Activated CD8-positive, alpha-beta memory T cell treated with anti-CD3 and anti-CD28 coated beads, Interleukin-2, amount 10 ng/mL, durations not matched to agents 7 days and 5 days (primary cell): ENCODE measurements at regions not wholly inside any gene's neighbourhood (a gene's known extent, or its start where the extent isn't known, plus 50 kb on each side); places are given as distances from the start of the nearest gene placed in this dataset.

Experiments
- ATAC-seq: fragments of 150-1000 bp; cut with Tn5 transposase; one replicate; pipeline ENCODE4 v1.10.0; 2021; ENCODE audit warnings: moderate library complexity
- CTCF ChIA-PET: fragments of 350-600 bp; sonication (Branson Sonifier 250); formaldehyde crosslinking; loops from one replicate; lab custom pipeline; 2021; ENCODE audit warnings: antibody characterized with exemption; lab: Charles Lee
- DNase-seq: peaks from one replicate; pipeline ENCODE4 v3.0.0-alpha.2; 2020
- H3K27ac Mint-ChIP-seq: one replicate; pipeline ENCODE4 v1.8.0; 2021; ENCODE audit warnings: mild to moderate bottlenecking, mixed read lengths
- H3K27me3 Mint-ChIP-seq: one replicate; pipeline ENCODE4 v1.8.0; 2021; ENCODE audit warnings: mixed read lengths
- H3K36me3 Mint-ChIP-seq: one replicate; pipeline ENCODE4 v1.8.0; 2021; ENCODE audit warnings: mild to moderate bottlenecking, mixed read lengths
- H3K4me1 Mint-ChIP-seq: one replicate; pipeline ENCODE4 v1.8.0; 2021; ENCODE audit warnings: mixed read lengths
- H3K4me3 Mint-ChIP-seq: one replicate; pipeline ENCODE4 v1.8.0; 2021; ENCODE audit warnings: mild to moderate bottlenecking, moderate library complexity, mixed read lengths
- H3K9me3 Mint-ChIP-seq: one replicate; pipeline ENCODE4 v1.8.0; 2022; ENCODE audit warnings: low read depth, mixed read lengths

GRCh38 chr21:35581640-35582039, 478.7 kb downstream of the SETD4 start:
- Mint-ChIP-seq H3K9me3 (no peaks in the 10 kb centered on the region), H3K27ac (no peak overlapping the region), H3K4me3 (no peak overlapping the region), H3K27me3 (peaks cover 22% of the 10 kb centered on the region), H3K36me3 (no peaks in the 10 kb centered on the region), H3K4me1 (peaks cover 10% of the 10 kb centered on the region)
- CTCF ChIA-PET: no interaction called here
- DNase-seq (no peak), ATAC-seq (no peak)

- Mint-ChIP-seq H3K4me3 (no peak overlapping the region), H3K9me3 (no peaks in the 10 kb centered on the region), H3K4me1 (peaks cover 10% of the 10 kb centered on the region), H3K36me3 (no peaks in the 10 kb centered on the region), H3K27me3 (peaks cover 20% of the 10 kb centered on the region), H3K27ac (no peak overlapping the region)
- DNase-seq (no peak), ATAC-seq (no peak)
- CTCF ChIA-PET: no interaction called here
Measured at GRCh38 chr21:35579520-35580293, 480.6 kb downstream of the SETD4 start.

- no peak overlapping the region for H3K4me3 Mint-ChIP-seq
- H3K4me1 Mint-ChIP-seq: peaks cover 10% of the 10 kb centered on the region
- H3K36me3 Mint-ChIP-seq: no peaks in the 10 kb centered on the region
- H3K9me3 Mint-ChIP-seq: no peaks in the 10 kb centered on the region
- H3K27me3 Mint-ChIP-seq: peaks cover 22% of the 10 kb centered on the region
- ATAC-seq: no peak
- CTCF ChIA-PET: no interaction called here
- no peak for DNase-seq
- H3K27ac Mint-ChIP-seq: no peak overlapping the region
Measured at GRCh38 chr21:35578831-35579471, 481.4 kb downstream of the SETD4 start.

GRCh38 chr21:35578347-35578782, 482.0 kb downstream of the SETD4 start:
- H3K36me3 Mint-ChIP-seq: no peaks in the 10 kb centered on the region
- CTCF ChIA-PET: no interaction called here
- no peak overlapping the region for H3K4me3 Mint-ChIP-seq
- ATAC-seq (no peak), DNase-seq (no peak)
- H3K27ac Mint-ChIP-seq: no peak overlapping the region
- peaks cover 19% of the 10 kb centered on the region for H3K27me3 Mint-ChIP-seq
- H3K9me3 Mint-ChIP-seq: no peaks in the 10 kb centered on the region
- peaks cover 10% of the 10 kb centered on the region for H3K4me1 Mint-ChIP-seq

GRCh38 chr21:35575280-35575915, 484.9 kb downstream of the SETD4 start:
- peaks cover 13% of the 10 kb centered on the region for H3K27me3 Mint-ChIP-seq
- DNase-seq: no peak
- ATAC-seq: no peak
- no peaks in the 10 kb centered on the region for H3K36me3 Mint-ChIP-seq
- peaks cover 10% of the 10 kb centered on the region for H3K4me1 Mint-ChIP-seq
- no peaks in the 10 kb centered on the region for H3K9me3 Mint-ChIP-seq
- H3K4me3 Mint-ChIP-seq: no peak overlapping the region
- no peak overlapping the region for H3K27ac Mint-ChIP-seq
- CTCF ChIA-PET: no interaction called here

- H3K27ac Mint-ChIP-seq: no peak overlapping the region
- H3K4me1 Mint-ChIP-seq: peaks cover 3% of the 10 kb centered on the region
- no peak overlapping the region for H3K4me3 Mint-ChIP-seq
- no peaks in the 10 kb centered on the region for H3K36me3 Mint-ChIP-seq
- H3K9me3 Mint-ChIP-seq: no peaks in the 10 kb centered on the region
- peaks cover 9% of the 10 kb centered on the region for H3K27me3 Mint-ChIP-seq
- no peak for ATAC-seq
- CTCF ChIA-PET: no interaction called here
- DNase-seq: no peak
Measured at GRCh38 chr21:35573472-35574374, 486.6 kb downstream of the SETD4 start.

GRCh38 chr21:35571910-35572309, 488.4 kb downstream of the SETD4 start:
- CTCF ChIA-PET: no interaction called here
- Mint-ChIP-seq H3K4me1 (no peaks in the 10 kb centered on the region), H3K27me3 (peaks cover 8% of the 10 kb centered on the region), H3K9me3 (no peaks in the 10 kb centered on the region), H3K36me3 (no peaks in the 10 kb centered on the region), H3K27ac (no peak overlapping the region), H3K4me3 (no peak overlapping the region)
- ATAC-seq (no peak), DNase-seq (no peak)

GRCh38 chr21:35568643-35569042, 491.7 kb downstream of the SETD4 start:
- H3K36me3 Mint-ChIP-seq: no peaks in the 10 kb centered on the region
- ATAC-seq (no peak), DNase-seq (no peak)
- H3K4me3 Mint-ChIP-seq: no peak overlapping the region
- CTCF ChIA-PET: no interaction called here
- no peaks in the 10 kb centered on the region for H3K9me3 Mint-ChIP-seq
- no peaks in the 10 kb centered on the region for H3K4me1 Mint-ChIP-seq
- peaks cover 7% of the 10 kb centered on the region for H3K27me3 Mint-ChIP-seq
- H3K27ac Mint-ChIP-seq: no peak overlapping the region

GRCh38 chr21:35566874-35567273, 493.5 kb downstream of the SETD4 start:
- H3K9me3 Mint-ChIP-seq: no peaks in the 10 kb centered on the region
- no peaks in the 10 kb centered on the region for H3K36me3 Mint-ChIP-seq
- H3K27me3 Mint-ChIP-seq: peaks cover 17% of the 10 kb centered on the region
- no peak overlapping the region for H3K27ac Mint-ChIP-seq
- CTCF ChIA-PET: no interaction called here
- no peak for DNase-seq
- H3K4me1 Mint-ChIP-seq: no peaks in the 10 kb centered on the region
- no peak overlapping the region for H3K4me3 Mint-ChIP-seq
- no peak for ATAC-seq

GRCh38 chr21:35565204-35565611, 495.1 kb downstream of the SETD4 start:
- H3K4me3 Mint-ChIP-seq: no peak overlapping the region
- no peak overlapping the region for H3K27ac Mint-ChIP-seq
- H3K4me1 Mint-ChIP-seq: no peaks in the 10 kb centered on the region
- no peak for DNase-seq
- H3K36me3 Mint-ChIP-seq: no peaks in the 10 kb centered on the region
- H3K9me3 Mint-ChIP-seq: no peaks in the 10 kb centered on the region
- ATAC-seq: no peak
- H3K27me3 Mint-ChIP-seq: peaks cover 23% of the 10 kb centered on the region
- CTCF ChIA-PET: no interaction called here

GRCh38 chr21:35563885-35564451, 496.4 kb downstream of the SETD4 start:
- Mint-ChIP-seq H3K4me3 (no peak overlapping the region), H3K27ac (no peak overlapping the region), H3K4me1 (no peaks in the 10 kb centered on the region), H3K27me3 (peaks cover 32% of the 10 kb centered on the region), H3K9me3 (no peaks in the 10 kb centered on the region), H3K36me3 (no peaks in the 10 kb centered on the region)
- DNase-seq: no peak
- CTCF ChIA-PET: no interaction called here
- no peak for ATAC-seq

- no peaks in the 10 kb centered on the region for H3K36me3 Mint-ChIP-seq
- H3K27me3 Mint-ChIP-seq: peaks cover 34% of the 10 kb centered on the region
- no peak overlapping the region for H3K27ac Mint-ChIP-seq
- DNase-seq: no peak
- H3K9me3 Mint-ChIP-seq: no peaks in the 10 kb centered on the region
- no peaks in the 10 kb centered on the region for H3K4me1 Mint-ChIP-seq
- no peak for ATAC-seq
- no peak overlapping the region for H3K4me3 Mint-ChIP-seq
- CTCF ChIA-PET: no interaction called here
Measured at GRCh38 chr21:35562876-35563275, 497.4 kb downstream of the SETD4 start.

GRCh38 chr21:35561116-35561515, 499.2 kb downstream of the SETD4 start:
- ATAC-seq: no peak
- H3K9me3 Mint-ChIP-seq: no peaks in the 10 kb centered on the region
- no peak overlapping the region for H3K27ac Mint-ChIP-seq
- H3K4me3 Mint-ChIP-seq: no peak overlapping the region
- H3K4me1 Mint-ChIP-seq: no peaks in the 10 kb centered on the region
- H3K27me3 Mint-ChIP-seq: peaks cover 41% of the 10 kb centered on the region
- CTCF ChIA-PET: no interaction called here
- no peak for DNase-seq
- H3K36me3 Mint-ChIP-seq: no peaks in the 10 kb centered on the region
